CD4-positive, alpha-beta T cell treated with Interleukin-4 for 1 hour (primary cell): ENCODE measurements at regions not wholly inside any gene's neighbourhood (a gene's known extent, or its start where the extent isn't known, plus 50 kb on each side); places are given as distances from the start of the nearest gene placed in this dataset.

Source experiments
- DNase-seq, 2 donors: peaks; one replicate each; pipeline ENCODE4 v3.0.0-alpha.2; 2020 to 2022

DNA sequence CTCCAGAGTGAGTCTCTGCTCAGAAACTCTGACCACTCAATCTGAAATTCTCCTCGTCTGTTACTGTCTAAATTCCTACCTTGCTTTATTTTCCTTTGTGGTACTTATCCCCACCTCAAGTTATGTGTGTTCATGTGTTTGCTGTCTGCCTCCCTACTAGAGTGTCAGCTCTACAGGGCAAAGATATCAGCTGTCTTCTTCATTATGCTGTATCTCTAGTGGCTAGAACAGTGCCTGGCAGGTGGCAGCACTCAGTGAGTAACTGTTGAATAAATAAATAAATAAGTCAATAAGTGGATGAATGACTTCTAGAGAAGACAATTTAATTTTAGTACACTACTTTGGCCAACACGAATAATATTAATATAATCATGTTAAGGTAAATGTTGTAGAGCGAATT, 92.3 kb downstream of the BOD1 start:
- DNase-seq = no peak

DNA sequence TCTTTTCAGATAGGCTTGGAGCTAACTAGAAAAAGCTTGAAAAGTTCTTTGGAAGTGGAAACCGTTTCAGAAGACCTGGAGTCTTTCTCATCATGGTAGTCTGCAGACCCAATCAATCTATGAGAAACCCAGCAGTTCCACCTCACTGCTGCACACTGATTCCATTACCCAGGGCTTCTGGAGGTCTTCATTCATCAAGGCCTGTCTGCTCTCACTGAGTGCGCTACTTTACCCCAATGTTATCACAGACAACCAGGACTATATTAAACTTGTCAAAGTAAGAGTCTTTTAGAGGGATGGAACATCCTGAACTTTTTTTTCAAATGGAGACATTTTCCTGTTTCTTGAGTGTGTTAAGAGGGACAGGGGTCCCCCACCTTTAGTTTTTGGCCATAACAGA, 93.1 kb downstream of the BOD1 start:
- DNase-seq = no peak

DNA sequence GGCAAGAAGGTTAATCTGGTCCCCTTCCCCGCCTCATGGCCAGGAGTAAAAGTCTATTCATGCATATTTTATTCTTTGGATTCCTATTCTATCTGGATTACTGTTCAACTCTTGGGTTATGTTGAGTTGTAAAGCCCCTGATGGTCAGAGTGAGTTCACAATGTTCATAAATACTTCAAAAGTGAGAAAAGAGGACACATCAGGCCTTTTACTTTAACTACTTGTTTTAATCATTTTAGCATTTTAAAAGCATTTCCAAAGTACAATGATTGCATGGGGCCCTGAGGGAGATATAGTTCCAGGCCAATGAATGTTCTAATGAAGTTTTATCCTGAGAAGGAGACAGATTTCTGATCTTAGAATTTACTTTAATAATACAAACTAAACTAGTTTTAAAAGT, 93.9 kb downstream of the BOD1 start:
- DNase-seq = no peak

DNA sequence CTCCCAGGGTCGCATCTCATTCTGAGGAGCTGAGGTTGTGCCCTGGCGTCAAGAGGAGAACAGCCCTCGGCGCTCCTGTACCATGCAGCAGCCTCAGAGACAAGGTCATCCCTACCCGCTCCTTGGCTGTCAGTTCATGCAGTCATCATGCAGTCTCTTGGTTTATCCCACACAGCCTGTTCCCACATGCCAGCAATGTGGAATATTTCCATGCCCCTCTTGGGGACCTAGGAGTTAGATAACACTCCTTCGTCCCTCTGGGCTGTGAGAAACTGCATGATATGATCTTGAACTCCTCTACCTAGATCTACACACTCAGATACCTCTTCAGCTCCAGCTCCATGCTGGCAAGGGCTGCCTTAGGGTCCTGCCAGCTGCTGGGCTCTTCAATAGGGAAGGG, 97.6 kb downstream of the BOD1 start:
- DNase-seq = no peak

DNA sequence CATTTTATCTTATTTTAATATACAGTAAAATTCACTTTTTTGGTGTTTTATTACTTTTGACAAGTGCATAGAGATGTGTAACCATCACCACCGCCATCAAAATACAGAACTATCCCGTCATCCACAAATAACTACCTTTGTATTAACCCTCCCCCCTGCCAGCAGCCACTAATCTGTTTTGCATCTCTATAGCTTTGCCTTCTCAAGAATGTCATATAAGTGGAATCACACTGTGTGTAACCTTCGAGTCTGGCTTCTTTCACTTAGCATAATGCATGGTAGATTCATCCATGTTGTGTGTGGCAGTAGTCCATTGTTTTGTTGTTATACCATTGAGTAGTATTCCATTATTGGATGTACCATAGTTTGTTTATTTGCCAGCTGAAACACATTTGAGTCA, 98.8 kb downstream of the BOD1 start:
- no peak for DNase-seq

DNA sequence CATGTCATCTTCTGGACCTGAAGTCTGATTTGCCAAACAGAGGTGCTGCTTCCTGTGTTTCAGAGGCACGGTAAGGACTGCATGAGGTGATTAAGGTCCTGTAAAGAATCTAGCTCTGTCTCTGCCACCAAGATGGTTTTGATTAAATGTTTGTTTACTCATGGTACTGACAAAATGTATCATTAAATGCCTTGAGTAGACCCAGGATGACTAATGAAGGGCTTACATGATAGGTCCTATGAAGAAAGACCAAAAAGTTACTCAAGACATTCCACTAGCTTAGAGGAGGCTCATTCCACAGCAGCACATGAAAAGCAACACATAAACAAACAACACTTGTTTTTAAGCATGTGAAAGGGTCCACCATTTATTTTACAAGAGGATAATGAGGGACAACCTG, 100.9 kb downstream of the BOD1 start:
- DNase-seq = no peak

DNA sequence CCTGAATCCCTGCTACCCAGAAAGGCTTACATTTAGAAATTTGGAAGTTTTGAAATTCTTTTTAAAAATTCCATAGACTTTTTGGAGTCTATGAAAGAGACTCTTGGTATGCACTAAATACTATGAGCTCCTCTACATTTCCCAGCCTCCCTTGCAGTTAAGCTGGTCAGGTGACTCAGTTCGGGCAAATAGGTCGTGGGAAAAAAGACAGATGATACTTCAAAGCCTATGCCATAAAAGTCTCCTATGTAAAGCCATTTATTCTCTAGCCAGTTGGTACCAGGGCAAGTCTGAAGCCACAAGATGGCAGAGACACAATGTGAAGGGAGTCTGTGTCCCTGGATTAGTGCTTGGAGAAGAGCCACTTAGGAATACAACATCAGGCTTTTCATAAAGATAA, 101.8 kb downstream of the BOD1 start:
- DNase-seq = no peak

DNA sequence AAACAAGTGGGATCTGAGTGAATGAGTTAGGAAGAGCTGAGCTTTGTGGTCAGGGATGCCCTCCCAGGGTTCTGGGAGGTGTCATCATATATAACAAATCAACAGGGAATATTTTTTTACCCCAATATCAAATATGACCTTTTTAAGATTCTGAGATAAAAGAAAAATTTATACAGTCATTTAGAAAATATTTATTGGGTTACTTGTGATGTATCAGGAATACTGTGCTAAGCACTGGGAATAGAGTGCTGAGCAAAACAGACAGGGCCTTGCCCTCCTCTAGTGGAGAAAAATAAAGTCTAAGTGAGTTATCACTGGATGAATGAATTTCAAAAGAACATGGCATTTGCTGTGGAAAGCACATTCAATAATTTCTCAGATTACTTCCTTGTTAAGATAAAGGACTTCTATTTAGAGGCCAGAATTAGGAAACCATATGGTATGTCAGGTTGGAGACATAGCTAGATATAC, 102.9 kb downstream of the BOD1 start:
- no peak for DNase-seq

DNA sequence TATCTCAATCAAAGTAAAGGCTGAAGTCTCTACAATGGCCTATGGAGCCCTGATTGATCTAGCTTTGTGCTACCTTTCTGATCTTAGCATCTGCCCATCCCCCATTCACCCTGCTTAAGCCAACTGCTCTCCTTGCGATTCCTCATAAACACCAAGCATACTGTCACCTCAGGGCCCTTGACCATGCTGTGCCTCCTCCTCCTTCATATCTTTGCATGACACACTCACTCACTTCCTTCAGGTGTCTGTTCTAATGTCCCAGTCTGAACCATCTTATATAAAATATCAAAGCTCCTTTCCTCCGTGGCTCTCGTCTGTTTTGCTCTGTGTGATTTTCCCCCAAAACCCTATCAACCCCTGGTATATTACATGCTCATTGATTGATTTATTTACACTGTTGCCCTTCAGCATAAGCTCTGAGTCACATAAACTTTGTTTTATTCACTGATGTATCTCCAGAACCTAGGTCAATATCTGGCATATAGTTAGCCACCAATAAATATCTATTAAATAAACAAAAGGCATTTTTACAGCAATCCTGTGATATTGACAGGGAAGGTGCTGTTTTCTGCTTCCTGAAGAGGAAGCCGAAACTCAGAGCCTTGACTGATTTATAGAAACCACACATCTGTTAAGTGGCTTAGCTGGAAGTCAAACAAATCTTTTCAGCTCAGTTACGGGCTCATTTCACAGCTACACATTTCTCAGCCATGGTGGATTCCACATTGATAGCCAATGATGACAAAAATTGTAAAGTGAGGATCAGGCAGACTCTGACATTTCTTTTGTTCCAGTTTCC, 103.6 kb downstream of the BOD1 start:
- DNase-seq = no peak

DNA sequence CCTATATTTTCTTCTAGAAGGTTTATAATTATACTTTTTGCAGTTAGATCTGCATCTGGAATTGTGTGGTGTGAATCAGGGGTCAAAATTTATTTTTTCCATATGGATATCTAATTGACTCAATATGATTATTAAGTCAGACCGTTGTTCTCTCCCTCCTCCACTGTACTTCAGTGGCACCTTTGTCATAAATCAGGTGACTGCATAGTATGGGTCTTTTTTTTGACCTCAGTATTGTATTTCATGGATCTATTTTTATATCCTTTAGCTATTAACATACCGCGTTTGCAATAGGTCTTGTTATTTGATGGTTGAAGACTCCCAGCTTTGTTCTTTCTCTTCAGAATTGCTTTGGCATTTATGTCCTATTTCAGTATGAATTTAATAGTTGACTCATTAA, 107.4 kb downstream of the BOD1 start:
- DNase-seq = no peak

DNA sequence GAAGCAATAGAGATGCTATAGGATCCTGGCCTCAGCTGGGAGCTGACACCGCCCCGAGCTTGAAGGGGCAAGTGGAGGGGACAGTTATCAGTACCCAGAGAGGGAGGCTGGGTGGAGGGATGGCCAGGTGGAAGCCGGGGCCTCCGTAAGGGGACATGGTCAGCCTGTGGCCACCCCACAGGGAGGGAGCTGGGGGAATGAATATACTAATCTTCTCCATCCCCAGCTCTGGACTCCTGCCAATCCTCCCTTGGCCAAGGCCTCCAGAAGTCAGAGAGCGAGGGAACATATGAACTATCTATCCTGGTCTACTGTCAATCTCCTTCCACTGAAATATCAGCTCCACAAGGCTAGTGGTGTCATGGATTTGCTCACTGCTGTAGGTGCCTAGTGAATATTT, 109.3 kb downstream of the BOD1 start:
- DNase-seq = no peak

DNA sequence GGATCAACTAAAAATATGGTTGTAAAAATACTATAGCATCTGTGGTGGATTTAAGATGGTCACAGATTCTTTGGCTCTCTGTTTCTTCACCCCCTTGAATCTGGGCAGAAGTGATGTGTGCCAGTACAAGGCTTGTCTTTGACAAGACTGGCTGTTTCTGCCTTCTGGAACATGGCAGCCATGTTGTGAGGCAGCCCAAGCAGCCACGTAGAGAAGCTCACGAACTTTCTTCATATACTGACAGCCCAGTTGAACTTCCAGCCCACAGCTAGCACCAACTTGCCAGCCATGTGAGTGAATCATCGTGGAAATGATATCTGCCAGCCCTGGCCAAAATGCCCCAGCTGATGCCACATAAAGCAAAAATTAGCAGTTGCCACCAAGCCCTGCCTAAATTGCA, 110.8 kb downstream of the BOD1 start:
- DNase-seq = no peak

DNA sequence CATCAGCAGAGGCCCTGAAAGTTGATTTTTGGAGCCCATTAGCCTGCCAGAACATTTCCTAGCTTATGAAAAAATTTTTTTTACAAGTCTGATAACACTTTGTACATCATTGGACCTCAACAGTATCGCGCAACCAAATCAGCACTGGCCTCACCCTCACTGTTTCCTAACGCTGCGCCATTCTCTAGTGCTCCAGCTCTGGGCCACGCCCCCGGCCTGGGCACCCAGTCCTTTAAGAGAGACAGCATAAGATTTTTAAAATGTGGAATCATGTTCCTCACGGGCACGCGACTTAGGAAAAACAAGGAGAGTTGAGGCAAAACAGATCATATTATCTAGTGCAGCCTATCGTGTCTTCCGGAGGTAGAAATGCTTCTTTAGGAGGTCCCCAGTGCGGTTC, 114.5 kb downstream of the BOD1 start:
- no peak for DNase-seq

DNA sequence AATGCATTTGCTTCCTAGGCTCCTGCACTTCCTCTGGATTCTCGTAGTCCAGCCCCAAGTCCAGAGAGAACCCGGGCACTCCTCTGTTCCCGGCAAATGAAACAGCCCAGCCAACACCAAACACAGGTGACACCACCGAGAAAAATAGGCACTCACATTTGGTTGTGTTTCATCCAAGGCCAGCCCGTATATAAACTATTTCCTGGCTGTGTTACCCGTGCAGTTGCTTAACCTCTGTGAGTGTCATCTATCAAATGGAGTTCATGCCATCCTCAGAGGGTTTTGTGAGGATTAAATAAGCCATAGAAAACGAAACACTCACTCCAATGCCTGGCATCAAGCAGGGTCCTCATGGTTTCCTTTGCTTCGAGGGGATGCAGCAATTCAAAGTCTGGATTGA, 115.2 kb downstream of the BOD1 start:
- no peak for DNase-seq

DNA sequence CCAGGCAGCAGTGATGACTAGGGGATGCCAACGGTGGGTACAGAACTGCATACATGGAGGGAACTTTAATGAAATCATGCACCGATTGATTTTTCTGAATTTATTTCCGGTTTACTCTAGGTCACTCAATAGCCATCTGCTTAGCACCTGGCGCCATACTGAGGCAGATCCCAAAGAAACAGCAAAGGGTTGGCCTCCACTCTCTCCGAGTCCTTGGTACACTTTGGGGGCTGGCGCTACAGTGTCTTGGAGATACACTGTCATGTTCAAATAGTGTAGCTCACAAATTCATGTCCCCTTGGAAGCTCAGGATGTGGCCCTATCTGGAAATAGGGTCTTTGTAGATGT, 116.3 kb downstream of the BOD1 start:
- DNase-seq = no peak

DNA sequence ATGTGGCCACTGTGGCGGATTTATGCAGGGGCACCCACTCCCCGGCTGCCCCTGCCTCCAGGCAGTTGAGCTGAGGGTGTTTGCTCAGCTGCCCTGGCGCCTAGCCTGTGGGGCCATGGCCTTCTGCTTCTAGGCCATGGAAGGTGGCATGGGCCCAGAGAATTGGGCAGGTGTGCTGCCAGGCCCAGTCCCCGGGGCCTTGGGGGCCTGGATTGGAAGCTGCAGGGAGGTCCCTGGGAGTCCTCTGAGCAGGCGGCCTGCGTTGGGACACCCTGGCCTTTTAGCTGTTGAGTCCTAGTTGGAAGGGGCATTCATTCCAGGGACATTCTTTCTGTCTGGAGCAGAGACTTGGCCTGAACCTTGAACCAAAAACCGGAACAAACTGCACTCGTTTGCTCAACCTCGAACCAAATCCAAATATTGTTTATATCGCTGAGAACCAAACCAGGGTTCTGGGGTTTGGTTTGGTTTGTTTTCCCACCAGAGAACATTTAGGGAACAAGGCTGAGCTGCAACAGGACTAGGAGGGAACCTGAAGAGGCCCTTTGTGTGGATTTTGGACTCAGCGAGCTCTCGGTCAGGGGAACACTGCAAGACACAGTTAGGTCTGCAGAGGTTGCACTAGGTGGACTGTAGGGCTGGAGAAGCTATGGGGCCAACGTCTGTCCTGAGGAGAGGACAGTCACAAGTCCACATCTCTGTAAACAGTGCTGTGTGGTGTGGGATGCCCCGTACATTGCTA, 116.8 kb downstream of the BOD1 start:
- no peak for DNase-seq

DNA sequence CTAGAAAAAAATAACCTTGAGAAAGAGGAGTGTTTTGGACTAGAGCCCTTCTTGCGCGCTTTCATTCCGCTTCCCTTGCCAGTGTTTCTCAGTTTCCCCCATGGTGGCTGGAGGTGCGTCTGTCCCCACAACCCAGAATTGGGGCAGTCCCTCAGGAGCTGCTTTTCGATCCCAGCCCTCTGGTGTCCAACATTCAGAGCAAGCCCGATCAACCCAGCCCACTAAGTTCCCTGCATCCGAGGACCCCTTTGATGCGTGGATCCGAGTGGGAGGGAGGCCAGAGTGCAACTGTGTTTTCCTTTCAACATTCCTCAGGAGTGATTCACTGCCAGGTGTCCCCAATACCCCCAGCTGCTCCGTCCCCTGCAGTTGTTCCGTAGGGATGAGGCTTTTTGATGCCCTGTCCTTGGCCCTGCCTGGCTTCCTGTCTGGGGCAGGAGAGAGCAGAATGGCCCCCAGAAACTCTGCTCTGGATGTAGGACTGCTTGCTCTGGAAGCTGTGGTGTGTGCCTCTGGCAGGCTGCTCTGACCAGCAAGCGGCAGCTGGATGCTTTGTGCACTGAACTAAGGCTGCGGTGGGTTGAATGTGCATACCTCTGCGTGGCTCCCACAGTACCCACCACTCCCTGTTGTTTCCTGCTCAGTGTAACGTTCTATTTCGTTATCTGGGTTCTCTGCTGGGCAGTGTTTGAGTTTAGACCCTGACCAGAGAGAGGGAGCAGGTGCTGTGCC, 117.5 kb downstream of the BOD1 start:
- no peak for DNase-seq

DNA sequence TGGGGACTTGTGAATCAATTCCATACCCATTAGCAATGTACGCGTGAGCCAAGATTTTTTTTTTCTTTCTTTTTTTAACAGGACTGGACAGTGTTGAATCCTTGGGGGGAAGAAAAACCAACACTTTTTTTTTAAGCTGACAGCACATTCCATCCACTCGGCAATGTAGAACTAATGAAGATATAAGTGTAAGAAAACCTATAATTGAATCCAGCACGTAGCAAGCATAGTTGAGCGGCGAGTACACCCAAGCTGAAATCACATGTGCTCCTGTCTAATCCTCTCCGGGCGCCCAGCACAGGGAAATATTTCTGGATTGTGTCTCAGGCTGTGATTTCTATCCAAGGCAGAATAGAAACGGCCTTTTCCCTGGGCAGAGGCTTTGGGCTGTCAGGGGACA, 118.2 kb downstream of the BOD1 start:
- DNase-seq = no peak

DNA sequence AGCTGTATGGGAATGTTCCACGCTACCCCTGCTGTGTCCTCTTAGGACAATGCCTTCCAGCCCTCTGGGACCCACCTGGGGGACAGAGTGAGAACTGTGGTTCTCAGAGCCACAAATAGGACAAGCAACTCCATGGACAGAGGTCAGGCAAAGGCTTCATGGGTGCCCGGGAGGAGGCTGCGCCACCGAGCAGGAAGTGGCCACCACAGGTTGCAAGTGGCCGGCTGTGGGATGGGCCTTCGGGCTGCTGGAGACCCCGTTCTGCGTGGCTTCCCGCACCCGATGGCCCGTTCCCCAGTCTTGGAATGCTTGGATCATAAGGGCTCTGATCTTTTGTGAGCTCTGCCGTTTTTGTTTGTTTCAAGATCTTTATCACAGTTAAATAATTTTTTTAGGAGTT, 118.8 kb downstream of the BOD1 start:
- no peak for DNase-seq

DNA sequence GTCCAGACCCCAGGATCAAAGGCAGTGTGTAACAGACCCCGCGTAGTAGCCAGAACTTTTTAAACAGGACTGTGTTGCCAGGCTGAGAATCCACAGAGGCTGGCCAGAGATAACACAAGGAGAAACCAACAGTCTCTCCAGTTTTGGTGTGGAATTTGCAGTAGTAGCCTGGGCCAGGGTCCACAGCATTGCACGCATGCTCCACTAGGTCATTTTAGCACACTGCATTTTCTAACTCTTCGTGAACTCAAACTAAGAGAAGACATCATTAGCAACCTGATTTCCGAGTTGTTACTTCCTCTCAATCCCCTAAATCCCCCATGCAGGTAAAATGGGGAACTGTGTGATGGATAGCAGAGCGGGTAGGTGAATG, 119.6 kb downstream of the BOD1 start:
- DNase-seq = no peak

DNA sequence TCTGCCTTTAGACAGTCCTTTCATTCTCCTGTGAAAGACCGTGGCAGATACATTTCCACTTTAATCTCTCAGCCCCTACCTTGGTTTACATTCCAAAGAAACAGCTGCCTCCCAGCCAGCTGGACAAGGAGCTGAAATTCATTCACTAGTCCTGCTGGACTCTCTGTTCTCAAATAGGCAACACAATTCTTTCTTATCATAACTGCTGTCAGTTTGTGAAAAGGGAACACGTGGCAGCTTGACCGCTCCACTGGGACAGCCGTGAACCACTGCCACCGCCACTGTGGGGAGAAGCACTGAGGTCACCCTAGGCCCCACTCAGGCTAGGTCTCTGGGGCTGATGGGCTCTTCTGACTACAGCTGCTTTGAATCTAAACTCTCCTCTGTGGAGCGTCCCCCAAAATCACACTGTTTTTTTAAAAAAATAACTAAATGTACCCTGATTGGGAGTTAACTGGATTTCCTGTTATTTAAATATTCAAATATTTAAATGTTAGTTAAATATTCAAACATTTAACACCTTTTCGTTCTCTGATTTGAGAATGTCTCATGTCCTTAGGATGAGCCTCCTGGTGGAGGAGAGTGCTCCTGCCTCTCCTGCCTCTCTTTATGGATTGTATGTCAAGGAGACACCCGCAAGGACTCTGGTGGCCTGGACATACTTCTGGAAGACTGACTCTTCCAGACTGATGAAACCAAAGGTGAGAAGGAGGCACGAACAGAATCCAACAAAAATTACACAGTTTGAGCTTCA, 120.1 kb downstream of the BOD1 start:
- no peak for DNase-seq

DNA sequence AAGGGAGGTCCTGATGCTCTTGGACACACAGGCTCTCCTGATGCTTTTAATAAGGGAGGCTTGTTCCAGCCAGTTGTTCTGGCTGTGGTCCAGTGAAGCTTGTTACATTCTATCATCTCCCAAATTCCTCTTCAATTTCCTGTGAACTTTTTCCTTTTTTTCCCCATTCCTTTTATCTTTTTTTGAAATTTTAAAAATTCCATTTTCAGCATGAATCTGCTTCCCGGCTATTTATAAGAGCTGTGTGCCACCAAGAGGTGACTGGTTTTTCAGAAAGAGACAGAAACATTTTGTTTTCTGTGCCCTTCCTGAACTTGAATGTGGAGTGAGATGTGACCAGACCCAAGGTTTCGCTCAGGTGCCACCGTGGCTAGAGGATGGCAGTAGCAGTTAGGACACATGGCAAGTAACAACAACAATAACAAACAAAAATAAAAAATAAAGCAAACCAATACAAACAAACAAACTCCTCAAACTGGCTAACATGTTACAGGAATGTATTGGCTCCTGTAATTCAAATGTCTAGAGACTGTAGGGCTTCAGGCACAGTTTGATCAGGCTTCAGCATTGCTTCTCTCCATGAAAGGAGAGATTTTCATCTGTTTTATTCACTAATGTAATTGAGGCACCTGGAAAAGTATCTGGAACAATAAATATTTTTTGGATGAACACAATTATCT, 121.1 kb downstream of the BOD1 start:
- no peak for DNase-seq

DNA sequence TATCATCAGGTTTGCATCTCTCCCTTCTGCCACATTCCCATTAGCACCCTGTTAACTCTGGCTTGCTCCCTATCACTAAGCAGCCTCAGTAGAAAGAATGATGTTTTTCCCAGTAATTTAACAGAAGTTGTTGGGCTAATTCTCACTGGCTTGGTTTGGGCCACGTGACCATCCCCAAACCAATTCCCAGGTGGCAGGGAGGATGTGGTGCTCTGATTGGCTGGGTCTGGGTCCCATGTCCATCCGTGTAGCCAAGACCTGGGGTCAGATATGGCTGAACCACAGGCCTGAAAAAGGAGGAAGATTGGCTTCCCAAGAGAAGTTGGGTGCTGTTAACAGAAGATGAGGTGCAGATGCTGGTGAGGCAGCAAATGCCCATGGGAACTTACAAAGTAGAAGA, 122.0 kb downstream of the BOD1 start:
- DNase-seq = no peak
